ENCODE measurements at regions not wholly inside any gene's neighbourhood (a gene's known extent, or its start where the extent isn't known, plus 50 kb on each side); places are given as distances from the start of the nearest gene placed in this dataset.
A peak's percentile ranks its signal among the peaks of the same experiment; 100 is the strongest.

GRCh38 chrX:95346856-95347255, 1337.8 kb upstream of the DIAPH2 start:
- 40% methylated on average over 3 of the region's 3 CpGs for WGBS
- H3K27ac ChIP-seq (ENCODE audit: low read depth in 1 of 2, low read length in 2 of 2), result no peak overlapping the region
- H3K36me3 ChIP-seq (ENCODE audit: control insufficient read depth in 4 of 4, insufficient read depth in 3 of 4, low read depth in 1 of 4, low read length in 3 of 4), result no peaks in the 10 kb centered on the region

GRCh38 chrX:95350774-95351488, 1333.7 kb upstream of the DIAPH2 start:
- no peak overlapping the region for H3K4me3 ChIP-seq (ENCODE audit: low read depth in 1 of 3, low read length in 3 of 3)
- H3K36me3 ChIP-seq (ENCODE audit: control insufficient read depth in 4 of 4, insufficient read depth in 3 of 4, low read depth in 1 of 4, low read length in 3 of 4), result no peaks in the 10 kb centered on the region
- H3K4me1 ChIP-seq (ENCODE audit: control insufficient read depth in 4 of 4, insufficient read depth in 4 of 4, low read length in 3 of 4), result no peaks in the 10 kb centered on the region
- peaks cover 0 to 3% (median 0%) of the 10 kb centered on the region in 4 donors for H3K27me3 ChIP-seq (ENCODE audit: control insufficient read depth in 4 of 4, insufficient read depth in 4 of 4, low read length in 3 of 4)
- H3K9me3 ChIP-seq (ENCODE audit: control insufficient read depth in 4 of 4, low read length in 3 of 4), result no peaks in the 10 kb centered on the region
- H3K27ac ChIP-seq (ENCODE audit: low read depth in 1 of 2, low read length in 2 of 2), result no peak overlapping the region
- WGBS, result 39% methylated on average over 6 of the region's 6 CpGs
- TF ChIP-seq GABPA (IDR thresholded peaks at IDR 0.05 in 1 of 2, conservative IDR thresholded peaks at IDR 0.05 in 1 of 2), result no peak
- TF ChIP-seq NR2F2 (IDR thresholded peaks at IDR 0.05), result no peak
- no peak for TF ChIP-seq EGR1 (IDR thresholded peaks at IDR 0.05; ENCODE audit: low read depth in 2 of 2)
- no peak overlapping the region for H3K9ac ChIP-seq (ENCODE audit: low read depth in 1 of 2, low read length in 2 of 2)
- no peak for DNase-seq (ENCODE audit: low spot score)

More at GRCh38 chrX:95346856-95347255, 1337.8 kb upstream of the DIAPH2 start:
- no peak for DNase-seq (ENCODE audit: low spot score)
- TF ChIP-seq RAD21 (IDR thresholded peaks at IDR 0.05) (peak; percentile 17 to 54), FOXA2 (IDR thresholded peaks at IDR 0.05) (no peak)
- Histone ChIP-seq H3K9ac (ENCODE audit: low read depth in 1 of 2, low read length in 2 of 2) (no peak overlapping the region), H3K4me1 (ENCODE audit: control insufficient read depth in 4 of 4, insufficient read depth in 4 of 4, low read length in 3 of 4) (no peaks in the 10 kb centered on the region), H3K4me3 (ENCODE audit: low read depth in 1 of 3, low read length in 3 of 3) (no peak overlapping the region), H3K9me3 (ENCODE audit: control insufficient read depth in 4 of 4, low read length in 3 of 4) (no peaks in the 10 kb centered on the region), H3K27me3 (ENCODE audit: control insufficient read depth in 4 of 4, insufficient read depth in 4 of 4, low read length in 3 of 4) (peaks cover 0 to 3% (median 0%) of the 10 kb centered on the region in 4 donors)

GRCh38 chrX:95367286-95367685, 1317.4 kb upstream of the DIAPH2 start:
- H3K36me3 ChIP-seq (ENCODE audit: control insufficient read depth in 4 of 4, insufficient read depth in 3 of 4, low read depth in 1 of 4, low read length in 3 of 4), result no peaks in the 10 kb centered on the region
- peaks cover 0 to 2% (median 0%) of the 10 kb centered on the region in 4 donors for H3K9me3 ChIP-seq (ENCODE audit: control insufficient read depth in 4 of 4, low read length in 3 of 4)
- no peaks in the 10 kb centered on the region for H3K4me1 ChIP-seq (ENCODE audit: control insufficient read depth in 4 of 4, insufficient read depth in 4 of 4, low read length in 3 of 4)
- no peak overlapping the region for H3K4me3 ChIP-seq (ENCODE audit: low read depth in 1 of 3, low read length in 3 of 3)
- H3K27me3 ChIP-seq (ENCODE audit: control insufficient read depth in 4 of 4, insufficient read depth in 4 of 4, low read length in 3 of 4), result peaks cover 0 to 4% (median 0%) of the 10 kb centered on the region in 4 donors
- no peak for DNase-seq (ENCODE audit: low spot score)
- H3K27ac ChIP-seq (ENCODE audit: low read depth in 1 of 2, low read length in 2 of 2), result no peak overlapping the region
- TF ChIP-seq SP1 (IDR thresholded peaks at IDR 0.05) (no peak), HNF4G (IDR thresholded peaks at IDR 0.05) (no peak), MAX (IDR thresholded peaks at IDR 0.05) (no peak), ZBTB33 (IDR thresholded peaks at IDR 0.05) (no peak), NR2F2 (IDR thresholded peaks at IDR 0.05) (no peak), RAD21 (IDR thresholded peaks at IDR 0.05) (no peak), RXRA (IDR thresholded peaks at IDR 0.05) (no peak)
- no peak overlapping the region for H3K9ac ChIP-seq (ENCODE audit: low read depth in 1 of 2, low read length in 2 of 2)
- WGBS, result 72% methylated on average over 2 of the region's 2 CpGs

- Histone ChIP-seq H3K4me3 (ENCODE audit: low read depth in 1 of 3, low read length in 3 of 3) (no peak overlapping the region), H3K27me3 (ENCODE audit: control insufficient read depth in 4 of 4, insufficient read depth in 4 of 4, low read length in 3 of 4) (no peaks in the 10 kb centered on the region), H3K9ac (ENCODE audit: low read depth in 1 of 2, low read length in 2 of 2) (no peak overlapping the region), H3K36me3 (ENCODE audit: control insufficient read depth in 4 of 4, insufficient read depth in 3 of 4, low read depth in 1 of 4, low read length in 3 of 4) (no peaks in the 10 kb centered on the region), H3K27ac (ENCODE audit: low read depth in 1 of 2, low read length in 2 of 2) (no peak overlapping the region), H3K4me1 (ENCODE audit: control insufficient read depth in 4 of 4, insufficient read depth in 4 of 4, low read length in 3 of 4) (no peaks in the 10 kb centered on the region), H3K9me3 (ENCODE audit: control insufficient read depth in 4 of 4, low read length in 3 of 4) (no peaks in the 10 kb centered on the region)
- no peak for DNase-seq (ENCODE audit: low spot score)
- TF ChIP-seq MAX (IDR thresholded peaks at IDR 0.05) (no peak), SP1 (IDR thresholded peaks at IDR 0.05) (no peak), CTCF (IDR thresholded peaks at IDR 0.05; ENCODE audit: low read depth, low read length, missing input control) (no peak), GABPA (IDR thresholded peaks at IDR 0.05 in 1 of 2, conservative IDR thresholded peaks at IDR 0.05 in 1 of 2) (no peak), HNF4G (IDR thresholded peaks at IDR 0.05) (no peak), RAD21 (IDR thresholded peaks at IDR 0.05) (no peak), FOXA2 (IDR thresholded peaks at IDR 0.05) (no peak), ZBTB33 (IDR thresholded peaks at IDR 0.05) (no peak), YY1 (IDR thresholded peaks at IDR 0.05) (no peak), JUND (IDR thresholded peaks at IDR 0.05) (no peak), HNF4A (conservative IDR thresholded peaks at IDR 0.05) (no peak), EGR1 (IDR thresholded peaks at IDR 0.05; ENCODE audit: low read depth in 2 of 2) (no peak), ATF3 (IDR thresholded peaks at IDR 0.05) (no peak)
Observed at GRCh38 chrX:95382799-95383198, 1301.8 kb upstream of the DIAPH2 start.
